NCI-H748 treated with DMSO at 0.1 percent for 48 hours (cell line): ENCODE measurements at regions not wholly inside any gene's neighbourhood (a gene's known extent, or its start where the extent isn't known, plus 50 kb on each side); places are given as distances from the start of the nearest gene placed in this dataset.
A peak's percentile ranks its signal among the peaks of the same experiment; 100 is the strongest.

Experiments used
- DNase-seq: peaks from one replicate; lab custom pipeline; 2025; lab: John Stamatoyannopoulos, UW

- no peak for DNase-seq
Observed at GRCh38 chr2:3960106-3960505, 256.7 kb downstream of the DCDC2C start.

DNA sequence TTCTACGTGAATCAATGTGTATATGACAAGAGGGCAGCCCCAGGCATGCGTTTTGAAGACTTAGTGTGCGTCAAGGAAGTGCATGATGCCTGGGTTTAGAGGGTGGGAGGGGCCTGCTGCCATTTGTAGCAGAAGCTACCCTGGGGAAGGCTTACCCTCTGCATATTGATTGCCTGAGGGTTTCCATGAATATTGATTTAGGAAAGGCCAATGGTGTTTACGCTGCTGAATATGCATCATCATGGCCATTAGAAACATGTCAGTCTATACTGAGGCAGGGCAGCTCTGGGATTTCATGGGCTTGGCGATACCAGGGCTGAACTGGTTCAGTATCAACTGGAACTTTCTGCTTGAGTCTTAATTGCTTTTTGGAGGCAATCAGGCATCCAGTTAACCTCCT lies 259.3 kb downstream of the DCDC2C start:
- no peak for DNase-seq

- no peak for DNase-seq
Observed at GRCh38 chr2:3965211-3965610, 261.8 kb downstream of the DCDC2C start.

DNA sequence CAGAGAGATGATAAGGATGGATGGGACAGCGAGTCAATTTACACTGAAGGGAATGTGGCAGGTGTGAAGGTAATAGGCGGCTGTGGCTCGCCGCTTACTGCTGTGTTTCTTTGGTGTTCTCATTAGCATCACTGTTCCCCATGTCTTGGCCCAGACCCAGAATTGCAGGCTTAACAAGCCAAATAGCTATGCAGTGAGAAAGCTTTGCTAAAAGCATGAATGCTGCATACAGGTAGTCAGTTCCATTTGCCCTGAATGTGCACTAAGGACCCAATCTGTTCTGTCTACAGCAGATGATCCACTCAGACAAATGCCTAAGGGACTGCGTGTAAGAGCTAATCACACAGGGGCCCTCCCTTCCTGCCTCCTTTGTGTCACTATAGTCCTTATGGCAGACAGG lies 262.6 kb downstream of the DCDC2C start:
- no peak for DNase-seq

DNA sequence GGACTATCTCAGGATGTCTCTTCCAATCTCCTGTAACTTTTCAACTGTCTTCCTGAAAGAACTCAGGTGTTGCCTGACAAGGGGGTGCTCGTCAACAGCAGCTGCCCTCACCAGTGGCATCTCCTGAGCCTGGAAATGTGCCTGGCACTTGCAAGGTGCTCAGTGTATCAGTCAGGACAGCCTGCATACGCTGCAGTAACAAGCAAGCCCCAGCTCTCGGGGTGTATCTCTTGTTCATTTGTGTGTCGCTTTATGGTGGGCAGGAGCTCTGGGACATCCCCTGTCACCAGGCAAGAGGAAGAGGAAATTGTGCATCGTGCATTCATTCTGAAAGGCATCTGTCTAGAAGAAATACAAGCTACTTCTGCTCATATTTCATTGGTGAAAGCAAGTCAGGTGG lies 263.1 kb downstream of the DCDC2C start:
- DNase-seq, result no peak

GRCh38 chr2:3968736-3969135 lies 265.4 kb downstream of the DCDC2C start:
- no peak for DNase-seq

DNA sequence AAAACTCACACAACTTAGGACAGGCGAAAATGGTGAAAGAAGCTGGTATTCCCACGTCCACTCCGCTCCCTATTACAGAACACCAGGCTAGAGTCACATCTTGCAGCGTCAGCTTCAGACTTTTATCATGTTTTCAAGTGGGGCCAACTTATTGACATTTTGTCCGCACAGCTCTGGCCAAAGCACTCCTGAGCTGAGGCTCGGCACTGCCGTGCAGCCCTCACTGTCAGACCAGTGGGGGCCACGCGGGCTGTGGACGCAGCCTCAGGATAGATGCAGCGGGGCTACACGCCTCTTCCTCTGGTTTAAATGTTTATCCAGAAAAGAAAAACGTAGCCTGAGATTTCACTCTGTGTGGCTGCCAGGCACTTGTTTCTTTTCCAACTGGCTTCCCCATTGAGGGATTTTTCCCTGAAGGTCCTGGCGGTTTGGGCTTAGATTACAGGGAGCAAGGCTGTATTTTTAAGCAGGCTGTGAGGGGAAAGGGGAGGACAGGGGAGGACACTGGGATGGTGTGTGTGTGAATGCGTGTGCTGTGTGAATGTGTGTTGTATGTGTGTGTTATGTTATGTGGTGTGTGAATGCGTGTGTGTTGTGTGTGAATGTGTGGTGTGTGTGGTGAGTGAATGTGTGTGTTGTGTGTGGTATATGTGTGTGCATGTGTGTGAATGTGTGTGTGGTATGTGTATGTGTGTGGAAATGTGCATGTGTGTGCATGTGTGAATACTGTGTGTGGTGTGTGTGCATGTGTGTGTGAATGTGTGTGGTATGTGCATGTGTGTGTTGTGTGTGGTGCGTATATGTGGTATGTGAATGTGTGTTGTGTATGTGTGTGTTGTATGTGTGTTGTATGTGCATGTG lies 267.6 kb downstream of the DCDC2C start:
- no peak for DNase-seq

GRCh38 chr2:3971652-3972192 lies 268.3 kb downstream of the DCDC2C start:
- no peak for DNase-seq

DNA sequence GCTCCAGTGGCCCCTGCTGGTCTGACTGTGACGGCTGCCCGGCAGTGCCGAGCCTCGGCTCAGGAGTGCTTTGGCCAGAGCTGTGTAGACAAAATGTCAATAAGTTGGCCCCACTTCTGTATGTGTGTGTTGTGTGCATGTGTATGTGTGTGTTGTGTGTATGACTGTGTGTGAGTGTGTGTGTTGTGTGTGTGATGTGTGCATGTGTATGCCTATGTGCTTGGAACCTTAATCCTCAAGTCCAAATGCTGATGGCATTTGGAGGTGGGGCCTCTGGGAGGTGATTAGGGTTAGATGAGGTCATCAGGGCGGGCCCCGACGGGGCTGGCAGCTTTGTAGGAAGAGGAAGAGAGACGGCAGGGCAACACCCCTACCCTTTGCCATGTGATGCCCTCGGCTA lies 269.0 kb downstream of the DCDC2C start:
- no peak for DNase-seq

DNA sequence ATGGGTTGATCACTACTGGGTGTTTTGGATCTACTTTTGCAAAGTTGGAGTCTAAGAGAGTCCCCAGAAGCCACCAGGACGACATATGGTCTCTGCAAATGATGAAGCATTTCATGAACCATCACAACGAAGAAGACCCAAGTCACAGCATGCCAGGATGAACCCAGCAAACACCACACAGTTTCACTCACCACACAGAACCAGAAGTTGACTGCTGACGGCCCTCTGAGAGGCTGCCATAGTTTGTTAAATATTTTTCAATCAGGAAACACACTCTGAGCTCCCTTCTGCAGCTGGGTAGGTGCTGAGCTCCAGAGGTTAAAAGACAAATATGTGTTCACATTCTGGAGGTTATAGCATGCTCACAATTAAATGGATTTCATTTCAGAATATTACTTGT lies 271.4 kb downstream of the DCDC2C start:
- DNase-seq, result no peak

- DNase-seq, result no peak
Observed at GRCh38 chr2:3981446-3981987, 278.1 kb downstream of the DCDC2C start.

DNA sequence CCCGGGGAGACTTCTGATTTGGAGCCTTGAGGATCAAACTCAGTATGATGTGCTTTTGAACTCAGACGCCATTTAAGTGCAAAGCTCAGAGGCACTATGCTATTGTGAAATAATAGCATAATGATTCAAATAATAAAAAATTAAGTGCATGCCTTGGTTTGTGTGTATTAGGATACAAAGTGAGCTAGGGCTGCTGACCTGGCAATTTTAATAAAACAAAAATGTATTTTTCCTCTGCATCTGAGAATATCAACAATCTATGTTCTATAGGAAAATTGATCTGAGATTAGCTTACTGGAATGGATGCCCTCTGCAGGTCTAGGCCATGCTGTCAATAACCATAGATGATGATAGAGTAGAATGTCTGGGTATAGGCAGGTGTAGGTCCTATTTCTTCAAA lies 278.8 kb downstream of the DCDC2C start:
- DNase-seq, result no peak

DNA sequence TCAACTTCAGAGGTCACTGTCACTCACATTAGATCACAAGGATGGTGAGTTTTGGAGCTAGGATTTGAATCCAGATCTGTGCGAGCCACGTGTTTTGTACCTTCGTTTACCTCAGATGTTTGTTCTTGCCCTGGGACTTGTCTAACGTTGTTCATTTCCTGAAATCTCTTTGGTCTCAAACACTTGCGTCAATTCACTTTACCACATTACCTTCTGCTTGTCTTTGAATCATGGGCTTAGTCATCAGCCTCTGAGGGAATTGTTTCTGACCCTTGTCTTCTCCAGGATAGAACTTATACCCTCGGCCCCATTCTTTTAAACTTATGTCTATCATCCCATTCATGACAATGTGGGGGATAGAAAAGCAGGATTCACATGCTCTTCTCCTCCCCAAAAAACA lies 282.7 kb downstream of the DCDC2C start:
- no peak for DNase-seq

GRCh38 chr2:3986530-3987258 lies 283.3 kb downstream of the DCDC2C start:
- no peak for DNase-seq

DNA sequence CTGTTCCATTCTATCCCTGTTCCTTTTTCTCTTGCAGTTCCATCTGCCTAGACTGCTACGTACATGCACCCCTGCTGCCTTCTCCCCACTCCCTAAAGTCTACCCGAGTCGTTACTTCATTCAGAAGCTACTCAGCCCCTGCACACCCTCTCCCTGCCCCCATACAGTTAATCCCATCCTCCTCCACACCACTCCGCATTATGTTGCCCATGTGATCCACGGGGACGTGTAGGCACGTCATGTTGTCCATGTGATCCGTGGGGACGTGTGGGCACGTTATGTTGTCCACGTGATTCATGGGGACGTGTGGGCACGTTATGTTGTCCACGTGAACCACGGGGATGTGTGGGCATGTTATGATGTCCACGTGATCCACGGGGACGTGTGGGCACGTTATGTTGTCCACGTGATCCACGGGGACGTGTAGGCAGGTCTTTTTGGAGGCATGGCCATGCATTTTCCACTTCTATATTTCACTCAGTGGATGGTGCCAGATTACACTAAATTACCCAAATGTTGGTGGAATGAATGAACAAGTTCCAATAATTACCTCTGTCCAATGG lies 299.5 kb downstream of the DCDC2C start:
- DNase-seq, result no peak

- no peak for DNase-seq
Observed at GRCh38 chr2:4012197-4012596, 308.8 kb downstream of the DCDC2C start.

DNA sequence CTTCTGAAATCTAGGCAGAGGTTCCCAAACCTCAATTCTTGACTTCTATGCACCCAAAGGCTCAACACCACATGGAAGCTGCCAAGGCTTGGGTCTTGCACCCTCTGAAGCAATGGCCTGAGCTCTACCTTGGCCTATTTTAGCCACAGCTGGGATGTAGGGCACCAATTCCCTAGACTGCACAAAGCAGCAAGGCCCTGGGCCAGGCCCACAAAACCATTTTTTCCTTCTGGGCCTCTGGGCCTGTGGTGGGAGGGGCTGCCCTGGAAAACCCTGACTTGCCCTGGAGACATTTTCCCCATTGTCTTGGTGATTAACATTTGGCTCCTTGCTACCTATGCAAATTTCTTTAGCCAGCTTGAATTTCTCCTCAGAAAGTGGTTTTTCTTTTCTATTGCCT lies 315.2 kb downstream of the DCDC2C start:
- DNase-seq, result no peak

- DNase-seq, result peak; percentile 81
Observed at GRCh38 chr2:4020153-4020552, 316.8 kb downstream of the DCDC2C start.

- DNase-seq, result no peak
Observed at GRCh38 chr2:4020649-4021048, 317.3 kb downstream of the DCDC2C start.

DNA sequence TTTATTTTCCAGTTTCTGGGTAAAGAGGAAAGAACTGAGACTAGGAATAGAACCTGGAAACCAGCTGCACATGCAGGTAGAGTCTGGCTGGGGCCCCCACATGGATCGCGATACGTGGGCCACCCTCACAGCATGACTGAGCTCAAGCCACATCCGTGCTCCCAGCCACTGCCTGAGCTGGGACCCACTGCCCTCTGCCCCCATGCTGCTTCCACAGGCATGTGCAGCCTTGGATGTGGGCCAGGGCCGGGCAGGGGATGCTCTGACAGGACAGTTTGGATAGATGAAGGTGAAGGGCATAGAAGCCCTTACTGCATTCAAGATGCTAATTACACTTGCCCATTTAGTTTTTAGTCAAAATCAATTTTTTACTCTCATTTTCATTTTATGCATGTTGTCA lies 321.2 kb downstream of the DCDC2C start:
- DNase-seq, result no peak

GRCh38 chr2:4029081-4029480 lies 325.7 kb downstream of the DCDC2C start:
- no peak for DNase-seq

- DNase-seq, result no peak
Observed at GRCh38 chr2:4039896-4040295, 336.5 kb downstream of the DCDC2C start.
